IMR-90 (cell line): ENCODE measurements at regions not wholly inside any gene's neighbourhood (a gene's known extent, or its start where the extent isn't known, plus 50 kb on each side); places are given as distances from the start of the nearest gene placed in this dataset.

Experiments used
- ATAC-seq: fragments of 200-7000 bp; cut with Tn5 transposase; 2 replicates; pipeline ENCODE4 v1.9.1; 2020; ENCODE audit warnings: low read depth, mild to moderate bottlenecking, moderate library complexity
- BruUV-seq: library from RNA; stranded (reverse); fragments of 400-500 nt; replicated peaks from 2 replicates; lab custom pipeline; 2021; lab: Mats Ljungman, UMichigan
- CTCF ChIA-PET: fragments of 300-600 bp; formaldehyde crosslinking; extraction: SDS; loops from one replicate; lab custom pipeline; 2021; ENCODE audit warnings: antibody characterized with exemption; lab: Yijun Ruan, JAX
- POLR2A ChIA-PET: fragments of 300-600 bp; sonication (Branson Sonifier 250); formaldehyde crosslinking; loops from one replicate; lab custom pipeline; 2022; ENCODE audit warnings: antibody characterized with exemption; ENCODE audit not compliant: unreplicated experiment; lab: Charles Lee
- DNase-seq: peaks from one replicate; pipeline ENCODE4 v3.0.0; 2013
- H2AFZ ChIP-seq: replicated peaks from 2 replicates; pipeline ENCODE3; 2013; ENCODE audit warnings: low read length, mild to moderate bottlenecking; ENCODE audit not compliant: poor library complexity
- H2AK5ac ChIP-seq: 2 replicates; pipeline ENCODE4 v1.6.1; 2013; ENCODE audit warnings: low read depth, low read length, inconsistent platforms
- H2AK9ac ChIP-seq: replicated peaks from 2 replicates; pipeline ENCODE3; 2013; ENCODE audit warnings: mild to moderate bottlenecking, low read depth, low read length, moderate library complexity; ENCODE audit not compliant: poor library complexity
- H2BK120ac ChIP-seq: 2 replicates; pipeline ENCODE4 v1.6.1; 2013; ENCODE audit warnings: low read depth, low read length, inconsistent platforms
- H2BK15ac ChIP-seq: 3 replicates; pipeline ENCODE4 v1.6.1; 2013; ENCODE audit warnings: low read depth, low read length, inconsistent platforms
- H2BK20ac ChIP-seq: 2 replicates; pipeline ENCODE4 v1.6.1; 2013; ENCODE audit warnings: low read depth, mild to moderate bottlenecking, inconsistent platforms, low read length, moderate library complexity
- H2BK5ac ChIP-seq: 2 replicates; pipeline ENCODE4 v1.6.1; 2013; ENCODE audit warnings: mild to moderate bottlenecking, low read depth, low read length, inconsistent platforms; ENCODE audit not compliant: poor library complexity, severe bottlenecking
- H3K14ac ChIP-seq: replicated peaks from 2 replicates; pipeline ENCODE4 v1.6.1; 2013; ENCODE audit warnings: low read depth, low read length, inconsistent platforms
- H3K18ac ChIP-seq: 2 replicates; pipeline ENCODE4 v1.6.1; 2013; ENCODE audit warnings: low read depth, low read length, control low read depth
- H3K23ac ChIP-seq: 2 replicates; pipeline ENCODE4 v1.6.1; 2013; ENCODE audit warnings: low read depth, low read length, inconsistent platforms
- H3K27ac ChIP-seq: 2 replicates; pipeline ENCODE4 v1.5.1; 2013; ENCODE audit warnings: mild to moderate bottlenecking, control low read depth, low read length; ENCODE audit not compliant: insufficient read depth
- H3K27me3 ChIP-seq: 2 replicates; pipeline ENCODE4 v1.6.1; 2013; ENCODE audit warnings: low read length; ENCODE audit not compliant: control insufficient read depth, insufficient read depth
- H3K36me3 ChIP-seq: 2 replicates; pipeline ENCODE4 v1.6.1; 2013; ENCODE audit warnings: low read length, mixed read lengths; ENCODE audit not compliant: control insufficient read depth, insufficient read depth
- H3K4ac ChIP-seq: 2 replicates; pipeline ENCODE4 v1.6.1; 2013; ENCODE audit warnings: low read depth, low read length, inconsistent platforms
- H3K4me1 ChIP-seq: 2 replicates; pipeline ENCODE4 v1.6.1; 2013; ENCODE audit warnings: low read length, mixed read lengths; ENCODE audit not compliant: control insufficient read depth, insufficient read depth
- H3K4me2 ChIP-seq: 2 replicates; pipeline ENCODE4 v1.6.1; 2013; ENCODE audit warnings: low read depth, mild to moderate bottlenecking, control low read depth, low read length, moderate library complexity
- H3K4me3 ChIP-seq: 2 replicates; pipeline ENCODE4 v1.5.1; 2013; ENCODE audit warnings: low read depth, mild to moderate bottlenecking, control low read depth, low read length, moderate library complexity; ENCODE audit not compliant: insufficient read depth
- H3K56ac ChIP-seq: 2 replicates; pipeline ENCODE4 v1.6.1; 2013; ENCODE audit warnings: low read length, inconsistent platforms; ENCODE audit not compliant: insufficient read depth; ENCODE audit errors: extremely low read depth
- H3K79me1 ChIP-seq, 2 experiments: 2 replicates each; pipeline ENCODE4 v1.6.1; 2013; ENCODE audit warnings: low read length in 2 of 2, inconsistent platforms in 1 of 2, low read depth in 1 of 2
- H3K9ac ChIP-seq: 2 replicates; pipeline ENCODE4 v1.6.1; 2013; ENCODE audit warnings: low read depth, low read length, control low read depth
- H3K9me1 ChIP-seq: 2 replicates; pipeline ENCODE4 v1.6.1; 2013; ENCODE audit warnings: low read length, inconsistent platforms; ENCODE audit not compliant: insufficient read depth
- H3K9me3 ChIP-seq: 2 replicates; pipeline ENCODE4 v1.6.1; 2013; ENCODE audit warnings: low read length; ENCODE audit not compliant: control insufficient read depth, insufficient read depth
- H4K20me1 ChIP-seq: 2 replicates; pipeline ENCODE4 v1.6.1; 2013; ENCODE audit warnings: low read length, inconsistent platforms; ENCODE audit not compliant: insufficient read depth
- H4K5ac ChIP-seq: 2 replicates; pipeline ENCODE4 v1.6.1; 2013; ENCODE audit warnings: mild to moderate bottlenecking, low read depth, low read length, control low read depth
- H4K8ac ChIP-seq, 2 experiments: 2 replicates each; pipeline ENCODE4 v1.6.1; 2013; ENCODE audit warnings: low read depth in 2 of 2, low read length in 2 of 2, control low read depth in 1 of 2, inconsistent platforms in 1 of 2
- H4K91ac ChIP-seq: 2 replicates; pipeline ENCODE4 v1.6.1; 2013; ENCODE audit warnings: low read depth, low read length, inconsistent platforms; ENCODE audit not compliant: insufficient read depth
- BHLHE40 ChIP-seq: fragments of 150-350 bp; IDR thresholded peaks from 2 replicates; pipeline ENCODE4 v1.6.1; 2016; ENCODE audit warnings: mild to moderate bottlenecking, low read depth, low read length
- CHD1 ChIP-seq: IDR thresholded peaks from 2 replicates; pipeline ENCODE4 v1.6.1; 2012; ENCODE audit warnings: low read depth, low read length, improper control_type of control experiment
- MAZ ChIP-seq: IDR thresholded peaks from 2 replicates; pipeline ENCODE4 v1.6.1; 2012; ENCODE audit warnings: low read depth, mild to moderate bottlenecking, low read length, improper control_type of control experiment, moderate library complexity, borderline replicate concordance
- MXI1 ChIP-seq: IDR thresholded peaks from 2 replicates; pipeline ENCODE4 v1.6.1; 2012; ENCODE audit warnings: low read depth, mild to moderate bottlenecking, low read length, moderate library complexity, borderline replicate concordance
- NFE2L2 ChIP-seq: fragments of 150-350 bp; IDR thresholded peaks from 2 replicates; pipeline ENCODE4 v1.6.1; 2016; ENCODE audit warnings: low read depth, mild to moderate bottlenecking, low read length
- RAD21 ChIP-seq: IDR thresholded peaks from 2 replicates; pipeline ENCODE4 v1.6.1; 2012; ENCODE audit warnings: low read length, improper control_type of control experiment
- RCOR1 ChIP-seq: IDR thresholded peaks from 2 replicates; pipeline ENCODE4 v1.6.1; 2012; ENCODE audit warnings: mild to moderate bottlenecking, low read length, improper control_type of control experiment; ENCODE audit not compliant: insufficient replicate concordance
- RFX5 ChIP-seq: IDR thresholded peaks from 2 replicates; pipeline ENCODE4 v1.8.0; 2012; ENCODE audit warnings: low read depth, mild to moderate bottlenecking, low read length, moderate library complexity
- SMC3 ChIP-seq: fragments of 150-350 bp; IDR thresholded peaks from 2 replicates; pipeline ENCODE4 v1.6.1; 2016; ENCODE audit warnings: low read depth, mild to moderate bottlenecking, antibody characterized with exemption, low read length, moderate library complexity
- WGBS, 2 experiments: methylation state at CpG; one replicate each; pipeline versions ENCODE4 v1.1.5 to v1.1.7; 2013; ENCODE audit warnings: missing lambda C conversion rate in 2 of 2; ENCODE audit not compliant: insufficient read length in 1 of 2; ENCODE audit errors: extremely low coverage in 2 of 2; 5-methylcytosine and 5-hydroxymethylcytosine counted together
- dilution Hi-C: fragments of 300-500 bp; cut with HindIII; formaldehyde crosslinking; loops from one replicate; pipeline ENCODE4 v1.14.3; 2018; ENCODE audit warnings: low sequenced_read_pairs; ENCODE audit not compliant: unreplicated experiment
- in situ Hi-C: fragments of 300-500 bp; cut with MboI; formaldehyde crosslinking; loops from 3 replicates; pipeline ENCODE4 v1.14.3; 2019; ENCODE audit warnings: low sequenced_read_pairs, inconsistent platforms, mixed read lengths
- intact Hi-C: fragments of 100-400 bp; cut with micrococcal nuclease; formaldehyde crosslinking; loops from 2 replicates; pipeline ENCODE4 v1.10.0; 2022
- TF ChIP-seq, protein P1 (sequence below): fragments of 150-350 bp; IDR thresholded peaks from 2 replicates; pipeline ENCODE4 v1.6.1; 2017; ENCODE audit warnings: mild to moderate bottlenecking, antibody characterized with exemption, low read length, low read depth
- TF ChIP-seq, protein P2 (sequence below): conservative IDR thresholded peaks from 2 replicates; pipeline ENCODE4 v1.5.1; 2012; ENCODE audit warnings: mild to moderate bottlenecking, low read depth, low read length, improper control_type of control experiment

DNA sequence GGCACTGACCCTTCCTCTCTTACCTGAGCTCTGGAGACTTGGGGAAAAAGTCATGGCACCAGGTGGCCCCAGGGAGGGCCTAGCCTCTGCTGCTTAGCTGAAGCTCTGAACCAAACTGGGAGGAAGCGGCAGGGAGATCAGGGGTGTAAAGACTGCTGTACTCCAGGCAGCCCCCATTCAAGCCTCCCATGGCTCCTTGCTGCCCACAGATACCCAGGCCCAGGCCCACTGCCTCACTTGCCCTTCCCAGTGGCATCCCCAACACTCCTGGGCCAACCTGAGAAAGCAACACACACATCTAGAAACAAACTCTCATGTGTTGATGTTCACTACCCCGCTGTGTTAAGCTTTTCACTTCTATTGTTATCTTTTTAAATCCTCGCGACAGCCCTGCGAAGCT, 151.6 kb downstream of the C5orf15 start:
- DNase-seq (no peak), ATAC-seq (no peak)
- no peak overlapping the region for H3K23ac ChIP-seq
- no peak overlapping the region for H4K5ac ChIP-seq
- H3K14ac ChIP-seq, result no peak overlapping the region
- POLR2A ChIA-PET, result no interaction called here
- no peak overlapping the region for H2BK5ac ChIP-seq
- no peaks in the 10 kb centered on the region for H3K79me1 ChIP-seq
- H2AFZ ChIP-seq, result no peak overlapping the region
- no peak overlapping the region for H3K4ac ChIP-seq
- H3K27ac ChIP-seq, result no peak overlapping the region
- no peak overlapping the region for H3K4me2 ChIP-seq
- intact Hi-C loops, result no loop called here
- H2AK5ac ChIP-seq, result no peak overlapping the region
- H3K27me3 ChIP-seq, result peaks cover 30% of the 10 kb centered on the region
- dilution Hi-C loops, result no loop called here
- TF ChIP-seq, protein P1, sequence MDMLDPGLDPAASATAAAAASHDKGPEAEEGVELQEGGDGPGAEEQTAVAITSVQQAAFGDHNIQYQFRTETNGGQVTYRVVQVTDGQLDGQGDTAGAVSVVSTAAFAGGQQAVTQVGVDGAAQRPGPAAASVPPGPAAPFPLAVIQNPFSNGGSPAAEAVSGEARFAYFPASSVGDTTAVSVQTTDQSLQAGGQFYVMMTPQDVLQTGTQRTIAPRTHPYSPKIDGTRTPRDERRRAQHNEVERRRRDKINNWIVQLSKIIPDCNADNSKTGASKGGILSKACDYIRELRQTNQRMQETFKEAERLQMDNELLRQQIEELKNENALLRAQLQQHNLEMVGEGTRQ, result no peak
- TF ChIP-seq RFX5 (no peak), RAD21 (no peak), MAZ (no peak), MXI1 (no peak), NFE2L2 (no peak), SMC3 (no peak), CHD1 (no peak), BHLHE40 (no peak), RCOR1 (no peak)
- TF ChIP-seq, protein P2, sequence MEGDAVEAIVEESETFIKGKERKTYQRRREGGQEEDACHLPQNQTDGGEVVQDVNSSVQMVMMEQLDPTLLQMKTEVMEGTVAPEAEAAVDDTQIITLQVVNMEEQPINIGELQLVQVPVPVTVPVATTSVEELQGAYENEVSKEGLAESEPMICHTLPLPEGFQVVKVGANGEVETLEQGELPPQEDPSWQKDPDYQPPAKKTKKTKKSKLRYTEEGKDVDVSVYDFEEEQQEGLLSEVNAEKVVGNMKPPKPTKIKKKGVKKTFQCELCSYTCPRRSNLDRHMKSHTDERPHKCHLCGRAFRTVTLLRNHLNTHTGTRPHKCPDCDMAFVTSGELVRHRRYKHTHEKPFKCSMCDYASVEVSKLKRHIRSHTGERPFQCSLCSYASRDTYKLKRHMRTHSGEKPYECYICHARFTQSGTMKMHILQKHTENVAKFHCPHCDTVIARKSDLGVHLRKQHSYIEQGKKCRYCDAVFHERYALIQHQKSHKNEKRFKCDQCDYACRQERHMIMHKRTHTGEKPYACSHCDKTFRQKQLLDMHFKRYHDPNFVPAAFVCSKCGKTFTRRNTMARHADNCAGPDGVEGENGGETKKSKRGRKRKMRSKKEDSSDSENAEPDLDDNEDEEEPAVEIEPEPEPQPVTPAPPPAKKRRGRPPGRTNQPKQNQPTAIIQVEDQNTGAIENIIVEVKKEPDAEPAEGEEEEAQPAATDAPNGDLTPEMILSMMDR, result no peak
- CTCF ChIA-PET, result no interaction called here
- no peak overlapping the region for H2AK9ac ChIP-seq
- H4K20me1 ChIP-seq, result no peaks in the 10 kb centered on the region
- no peak overlapping the region for H4K8ac ChIP-seq
- H3K36me3 ChIP-seq, result no peaks in the 10 kb centered on the region
- H3K9ac ChIP-seq, result no peak overlapping the region
- BruUV-seq, result no TSS peak
- H3K56ac ChIP-seq, result no peak overlapping the region
- H3K4me1 ChIP-seq, result no peaks in the 10 kb centered on the region
- no peak overlapping the region for H3K18ac ChIP-seq
- no peaks in the 10 kb centered on the region for H3K9me1 ChIP-seq
- in situ Hi-C loops, result no loop called here
- H2BK15ac ChIP-seq, result no peak overlapping the region
- H4K91ac ChIP-seq, result no peak overlapping the region
- no CpG with 5 or more reads among the region's 5 CpGs for WGBS, 2 experiments
- no peak overlapping the region for H3K4me3 ChIP-seq
- no peak overlapping the region for H2BK120ac ChIP-seq
- no peaks in the 10 kb centered on the region for H3K9me3 ChIP-seq
- H2BK20ac ChIP-seq, result no peak overlapping the region
